ENCODE measurements at regions not wholly inside any gene's neighbourhood (a gene's known extent, or its start where the extent isn't known, plus 50 kb on each side); places are given as distances from the start of the nearest gene placed in this dataset.

- H3K36me3 Mint-ChIP-seq (ENCODE audit: unreplicated experiment): no peaks in the 10 kb centered on the region
- DNase-seq (ENCODE audit: extremely low spot score, unreplicated experiment): no peak
- TF ChIP-seq CTCF (IDR thresholded peaks at IDR 0.05): no peak
- H3K9me3 Mint-ChIP-seq (ENCODE audit: unreplicated experiment): peaks cover 50% of the 10 kb centered on the region
- no peak overlapping the region for H3K4me3 Mint-ChIP-seq (ENCODE audit: unreplicated experiment)
- H3K27me3 Mint-ChIP-seq (ENCODE audit: unreplicated experiment): no peaks in the 10 kb centered on the region
- no peaks in the 10 kb centered on the region for H3K4me1 Mint-ChIP-seq (ENCODE audit: unreplicated experiment)
- no peak overlapping the region for H3K27ac Mint-ChIP-seq (ENCODE audit: unreplicated experiment)
Measured at GRCh38 chrX:142149919-142150318, 55.2 kb downstream of the MAGEC2 start.

- peaks cover 50% of the 10 kb centered on the region for H3K9me3 Mint-ChIP-seq (ENCODE audit: unreplicated experiment)
- no peak overlapping the region for H3K27ac Mint-ChIP-seq (ENCODE audit: unreplicated experiment)
- H3K36me3 Mint-ChIP-seq (ENCODE audit: unreplicated experiment): no peaks in the 10 kb centered on the region
- no peaks in the 10 kb centered on the region for H3K4me1 Mint-ChIP-seq (ENCODE audit: unreplicated experiment)
- TF ChIP-seq CTCF (IDR thresholded peaks at IDR 0.05): no peak
- no peak for DNase-seq (ENCODE audit: extremely low spot score, unreplicated experiment)
- H3K27me3 Mint-ChIP-seq (ENCODE audit: unreplicated experiment): no peaks in the 10 kb centered on the region
- no peak overlapping the region for H3K4me3 Mint-ChIP-seq (ENCODE audit: unreplicated experiment)
Measured at GRCh38 chrX:142134533-142134932, 70.6 kb downstream of the MAGEC2 start.

GRCh38 chrX:142096253-142096652 lies 108.8 kb downstream of the MAGEC2 start:
- H3K36me3 Mint-ChIP-seq (ENCODE audit: unreplicated experiment): no peaks in the 10 kb centered on the region
- no peak for TF ChIP-seq CTCF (IDR thresholded peaks at IDR 0.05)
- H3K9me3 Mint-ChIP-seq (ENCODE audit: unreplicated experiment): peaks cover 18% of the 10 kb centered on the region
- H3K4me1 Mint-ChIP-seq (ENCODE audit: unreplicated experiment): no peaks in the 10 kb centered on the region
- H3K27me3 Mint-ChIP-seq (ENCODE audit: unreplicated experiment): no peaks in the 10 kb centered on the region
- DNase-seq (ENCODE audit: extremely low spot score, unreplicated experiment): no peak
- H3K27ac Mint-ChIP-seq (ENCODE audit: unreplicated experiment): no peak overlapping the region
- no peak overlapping the region for H3K4me3 Mint-ChIP-seq (ENCODE audit: unreplicated experiment)

- Mint-ChIP-seq H3K9me3 (ENCODE audit: unreplicated experiment) (peaks cover 15% of the 10 kb centered on the region), H3K27me3 (ENCODE audit: unreplicated experiment) (no peaks in the 10 kb centered on the region), H3K36me3 (ENCODE audit: unreplicated experiment) (no peaks in the 10 kb centered on the region), H3K27ac (ENCODE audit: unreplicated experiment) (no peak overlapping the region), H3K4me1 (ENCODE audit: unreplicated experiment) (no peaks in the 10 kb centered on the region), H3K4me3 (ENCODE audit: unreplicated experiment) (no peak overlapping the region)
- no peak for DNase-seq (ENCODE audit: extremely low spot score, unreplicated experiment)
- TF ChIP-seq CTCF (IDR thresholded peaks at IDR 0.05): no peak
Measured at GRCh38 chrX:142095651-142096245, 109.3 kb downstream of the MAGEC2 start.

GRCh38 chrX:142089193-142089592 lies 115.9 kb downstream of the MAGEC2 start:
- Mint-ChIP-seq H3K9me3 (ENCODE audit: unreplicated experiment) (peaks cover 19% of the 10 kb centered on the region), H3K4me3 (ENCODE audit: unreplicated experiment) (no peak overlapping the region), H3K4me1 (ENCODE audit: unreplicated experiment) (no peaks in the 10 kb centered on the region), H3K27me3 (ENCODE audit: unreplicated experiment) (no peaks in the 10 kb centered on the region), H3K27ac (ENCODE audit: unreplicated experiment) (no peak overlapping the region), H3K36me3 (ENCODE audit: unreplicated experiment) (no peaks in the 10 kb centered on the region)
- peak; percentile 39 for TF ChIP-seq CTCF (IDR thresholded peaks at IDR 0.05)
- no peak for DNase-seq (ENCODE audit: extremely low spot score, unreplicated experiment)

Measured in osteocyte (in vitro differentiated cells).